Ovary (tissue), 3 donors: ENCODE measurements at regions not wholly inside any gene's neighbourhood (a gene's known extent, or its start where the extent isn't known, plus 50 kb on each side); places are given as distances from the start of the nearest gene placed in this dataset.

ENCODE experiments used
- EP300 ChIP-seq: sonication (generic); formaldehyde crosslinking; IDR thresholded peaks from one replicate; pipeline ENCODE4 v1.6.1; 2017; ENCODE audit warnings: antibody characterized with exemption
- POLR2A ChIP-seq: fragments of 450-650 bp; IDR thresholded peaks from one replicate; pipeline ENCODE4 v1.6.1; 2017; ENCODE audit warnings: antibody characterized with exemption, mild to moderate bottlenecking, moderate library complexity
- TF ChIP-seq, protein P1 (sequence below), 3 donors: fragments of 450-650 bp in 2 of 3; fragments of 200-600 bp in 1 of 3; IDR thresholded peaks; one replicate each; pipeline versions ENCODE4 v1.5.1 to v1.8.0; 2016 to 2022; ENCODE audit warnings: antibody characterized with exemption in 3 of 3, mild to moderate bottlenecking in 1 of 3
- donor health status: DM: no; HTN: no; CAD: no.

- TF ChIP-seq, protein P1, sequence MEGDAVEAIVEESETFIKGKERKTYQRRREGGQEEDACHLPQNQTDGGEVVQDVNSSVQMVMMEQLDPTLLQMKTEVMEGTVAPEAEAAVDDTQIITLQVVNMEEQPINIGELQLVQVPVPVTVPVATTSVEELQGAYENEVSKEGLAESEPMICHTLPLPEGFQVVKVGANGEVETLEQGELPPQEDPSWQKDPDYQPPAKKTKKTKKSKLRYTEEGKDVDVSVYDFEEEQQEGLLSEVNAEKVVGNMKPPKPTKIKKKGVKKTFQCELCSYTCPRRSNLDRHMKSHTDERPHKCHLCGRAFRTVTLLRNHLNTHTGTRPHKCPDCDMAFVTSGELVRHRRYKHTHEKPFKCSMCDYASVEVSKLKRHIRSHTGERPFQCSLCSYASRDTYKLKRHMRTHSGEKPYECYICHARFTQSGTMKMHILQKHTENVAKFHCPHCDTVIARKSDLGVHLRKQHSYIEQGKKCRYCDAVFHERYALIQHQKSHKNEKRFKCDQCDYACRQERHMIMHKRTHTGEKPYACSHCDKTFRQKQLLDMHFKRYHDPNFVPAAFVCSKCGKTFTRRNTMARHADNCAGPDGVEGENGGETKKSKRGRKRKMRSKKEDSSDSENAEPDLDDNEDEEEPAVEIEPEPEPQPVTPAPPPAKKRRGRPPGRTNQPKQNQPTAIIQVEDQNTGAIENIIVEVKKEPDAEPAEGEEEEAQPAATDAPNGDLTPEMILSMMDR (IDR thresholded peaks at IDR 0.05): no peak
- TF ChIP-seq POLR2A (no peak), EP300 (no peak)
Observed at GRCh38 chr13:67549331-67549730, 319.2 kb upstream of the PCDH9 start.
